Skin epidermis (tissue), 12 donors: ENCODE measurements at regions not wholly inside any gene's neighbourhood (a gene's known extent, or its start where the extent isn't known, plus 50 kb on each side); places are given as distances from the start of the nearest gene placed in this dataset.
A peak's percentile ranks its signal among the peaks of the same experiment; 100 is the strongest.

ENCODE experiments used
- H3K27ac ChIP-seq, 21 experiments: fragments of 200-600 bp; sonication (generic) in 11 of 21; one replicate each; pipeline ENCODE4 v1.5.0; 2020; ENCODE audit warnings: mild to moderate bottlenecking in 3 of 21, inconsistent platforms in 2 of 21, moderate library complexity in 2 of 21
- H3K4me3 ChIP-seq, 7 experiments: fragments of 200-600 bp; sonication (generic) in 2 of 7; one replicate each; pipeline ENCODE4 v1.5.0; 2020; ENCODE audit warnings: inconsistent platforms in 2 of 7, mild to moderate bottlenecking in 2 of 7, moderate library complexity in 1 of 7

DNA sequence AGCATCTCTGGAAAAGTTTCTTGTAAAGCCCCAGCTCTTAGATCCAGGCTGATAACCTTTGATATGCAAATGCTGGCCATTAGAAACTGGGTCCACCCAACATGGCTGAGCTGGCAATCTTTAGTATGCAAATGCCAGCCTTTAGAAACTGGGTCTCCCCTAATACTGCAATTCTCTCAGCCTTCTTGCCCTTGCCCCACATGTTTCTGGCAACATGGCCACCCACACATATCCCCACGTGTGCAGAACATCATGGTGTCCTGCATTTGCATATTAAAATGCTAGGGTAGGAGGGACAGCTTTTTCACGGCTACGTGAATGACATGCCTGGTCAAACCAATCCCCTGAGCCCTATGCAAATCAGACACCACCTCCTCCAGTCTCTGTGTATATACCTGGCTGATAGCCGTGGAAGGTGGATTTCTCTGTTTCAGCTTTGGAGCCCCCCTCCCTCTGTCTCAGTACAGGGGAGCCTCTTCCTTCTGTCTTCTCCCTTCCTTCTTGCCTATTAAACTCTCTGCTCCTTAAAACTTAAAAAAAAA, 344.0 kb upstream of the NWD2 start:
- H3K4me3 ChIP-seq: no peak overlapping the region
- no peak overlapping the region for H3K27ac ChIP-seq

DNA sequence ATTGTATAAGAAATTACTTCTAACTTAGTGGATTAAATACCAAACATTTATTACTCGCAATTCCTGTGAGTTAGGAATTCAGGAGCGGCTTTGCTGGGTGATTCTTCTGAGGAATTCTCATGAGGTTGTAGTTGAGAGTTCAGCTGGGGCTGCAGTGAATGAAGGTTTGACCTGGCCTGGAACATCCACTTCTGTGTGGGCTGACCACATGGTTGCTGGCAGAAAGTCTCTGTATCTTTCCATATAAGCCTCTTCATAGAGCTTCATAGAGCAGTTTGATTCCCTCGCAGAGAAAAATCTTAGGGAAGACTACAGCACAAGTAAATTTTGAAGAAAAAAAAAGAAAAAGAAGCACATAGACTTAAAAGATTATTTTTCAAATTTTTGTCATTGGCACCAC, 339.7 kb upstream of the NWD2 start:
- Histone ChIP-seq H3K4me3 (no peak overlapping the region), H3K27ac (no peak overlapping the region)

DNA sequence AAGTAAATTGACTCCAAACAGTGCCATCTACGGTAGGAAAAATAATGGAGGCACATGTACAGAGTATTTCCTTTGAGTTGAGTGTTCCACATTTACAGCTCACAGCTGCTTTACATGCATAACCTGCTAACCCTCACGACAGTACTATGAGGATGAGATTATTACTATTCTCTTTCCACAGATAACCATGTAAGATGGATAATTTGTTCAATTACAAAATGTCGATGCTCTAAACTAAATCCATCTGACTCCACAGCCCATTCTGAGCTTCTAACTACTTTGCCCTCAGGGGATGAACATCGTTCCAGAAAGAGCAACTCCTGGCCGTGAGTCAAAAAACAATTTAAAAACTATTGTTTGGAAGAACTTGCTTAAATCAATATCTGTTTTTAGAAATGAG, 330.4 kb upstream of the NWD2 start:
- no peak overlapping the region for H3K4me3 ChIP-seq
- no peak overlapping the region for H3K27ac ChIP-seq

DNA sequence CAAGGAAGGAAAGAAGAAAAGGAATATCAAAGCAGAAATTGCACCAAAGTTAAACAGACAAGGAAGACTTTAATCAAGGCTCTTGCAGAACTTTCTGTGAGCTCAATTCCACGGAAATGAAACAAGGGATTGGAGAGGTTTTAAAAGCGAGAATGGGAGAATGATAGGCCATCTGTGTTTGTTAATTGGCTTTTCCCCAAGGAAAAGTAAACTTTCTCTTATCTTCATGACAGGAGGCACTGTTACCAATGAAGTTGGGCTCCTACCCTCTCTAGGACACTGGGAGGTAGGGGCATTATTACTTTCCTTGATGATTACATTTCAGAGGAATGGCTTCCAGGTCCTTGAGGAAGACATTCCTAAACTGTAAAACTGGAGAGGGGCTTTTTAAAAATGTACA, 328.8 kb upstream of the NWD2 start:
- no peak overlapping the region for H3K4me3 ChIP-seq

DNA sequence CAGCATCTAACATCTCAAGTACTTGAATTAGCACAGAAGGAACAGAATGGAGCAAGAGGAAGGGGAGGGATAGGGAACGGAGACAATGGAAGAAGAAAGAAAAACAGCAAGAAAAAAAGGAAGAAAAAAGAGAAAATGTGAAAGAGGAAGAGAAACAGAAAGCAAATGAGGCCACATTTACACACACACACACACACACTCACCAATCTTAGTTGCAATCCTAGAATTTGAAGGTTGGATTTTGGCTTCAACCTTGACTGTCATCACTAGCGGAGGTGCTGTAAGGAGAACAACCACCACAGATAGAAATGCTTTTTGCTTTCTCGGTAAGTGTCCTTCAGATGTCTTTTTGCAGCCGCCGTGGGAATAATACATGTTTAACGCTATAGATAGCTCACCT, 327.1 kb upstream of the NWD2 start:
- Histone ChIP-seq H3K4me3 (no peak overlapping the region), H3K27ac (no peak overlapping the region)

More for the DNA sequence above, 328.8 kb upstream of the NWD2 start:
- no peak overlapping the region for H3K27ac ChIP-seq

DNA sequence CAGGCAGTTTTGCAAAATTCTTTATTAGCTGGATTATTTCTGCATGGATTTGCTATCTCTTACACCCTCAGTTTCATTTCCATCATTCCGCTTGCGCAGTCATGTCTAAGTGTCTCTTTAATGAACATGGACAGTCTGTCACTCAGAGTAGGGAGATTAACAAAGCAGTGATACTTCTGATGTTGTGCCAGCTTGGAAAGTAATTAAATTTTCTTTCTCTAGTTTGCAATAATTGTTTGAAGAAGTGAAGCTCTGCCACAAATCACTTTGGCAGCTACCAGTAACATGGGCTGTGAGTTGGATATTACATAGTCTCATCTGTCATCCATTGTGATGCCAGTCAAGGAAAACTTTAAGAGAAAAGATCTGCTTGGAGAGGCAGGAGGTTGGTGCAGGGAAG, 324.8 kb upstream of the NWD2 start:
- no peak overlapping the region for H3K27ac ChIP-seq
- no peak overlapping the region for H3K4me3 ChIP-seq

DNA sequence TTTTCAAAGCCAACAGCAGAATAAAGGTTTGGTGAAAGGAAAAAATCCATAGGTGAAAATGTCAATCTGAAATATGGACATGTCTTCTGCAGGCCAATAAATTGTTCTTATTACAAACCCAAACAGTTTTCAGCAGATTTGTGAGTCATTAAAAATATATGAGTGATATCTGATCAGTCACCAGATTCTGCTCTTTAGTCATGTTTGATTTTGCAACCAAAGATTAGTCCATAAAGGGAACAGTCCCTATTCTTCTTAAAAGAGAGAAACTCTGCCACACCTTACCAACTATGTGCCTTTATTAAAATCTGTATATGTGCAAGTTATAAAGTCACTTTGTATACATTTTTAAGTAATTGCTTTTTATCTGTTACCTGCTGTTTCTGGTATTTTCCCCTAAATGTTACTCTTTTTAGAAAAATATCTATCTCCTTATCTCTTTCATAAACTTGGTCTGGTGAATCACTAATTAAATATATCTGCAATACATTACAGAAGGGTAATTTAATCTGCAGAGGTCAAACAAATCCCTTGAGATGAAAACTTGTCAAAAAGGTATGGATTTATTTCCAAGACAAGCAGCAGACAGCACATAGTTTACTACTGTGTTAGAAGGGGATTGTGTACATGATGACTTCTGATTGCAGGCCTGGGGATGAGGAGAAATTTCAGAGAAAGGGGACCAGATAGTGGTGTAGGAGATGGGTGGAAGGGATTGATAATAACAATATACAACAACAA, 322.9 kb upstream of the NWD2 start:
- H3K27ac ChIP-seq: no peak overlapping the region
- no peak overlapping the region for H3K4me3 ChIP-seq

DNA sequence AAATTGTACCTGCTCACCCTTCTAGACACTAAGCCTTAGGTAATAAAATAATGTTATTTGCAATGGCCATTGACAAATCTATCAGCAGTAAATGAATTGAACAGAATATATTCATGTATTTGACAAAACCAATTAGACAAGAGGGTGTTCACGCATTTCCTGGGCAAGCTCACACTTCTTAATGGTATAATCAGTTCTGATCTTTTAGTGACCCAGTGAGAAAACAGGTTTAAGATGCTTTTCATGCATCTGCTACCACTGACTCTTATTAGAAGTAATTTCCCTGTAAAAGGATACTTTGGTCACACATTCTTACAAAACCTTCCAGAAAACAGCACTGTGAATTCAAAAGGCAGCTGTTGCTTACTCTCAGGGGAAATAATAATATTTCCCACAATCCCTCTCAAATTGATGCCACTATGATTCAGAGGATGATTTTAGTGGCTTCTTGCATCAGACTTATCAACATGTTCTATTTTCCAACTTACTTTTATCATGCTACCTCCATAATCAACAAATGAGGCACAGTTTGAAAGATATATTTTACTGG, 313.9 kb upstream of the NWD2 start:
- no peak overlapping the region for H3K27ac ChIP-seq
- H3K4me3 ChIP-seq: no peak overlapping the region

DNA sequence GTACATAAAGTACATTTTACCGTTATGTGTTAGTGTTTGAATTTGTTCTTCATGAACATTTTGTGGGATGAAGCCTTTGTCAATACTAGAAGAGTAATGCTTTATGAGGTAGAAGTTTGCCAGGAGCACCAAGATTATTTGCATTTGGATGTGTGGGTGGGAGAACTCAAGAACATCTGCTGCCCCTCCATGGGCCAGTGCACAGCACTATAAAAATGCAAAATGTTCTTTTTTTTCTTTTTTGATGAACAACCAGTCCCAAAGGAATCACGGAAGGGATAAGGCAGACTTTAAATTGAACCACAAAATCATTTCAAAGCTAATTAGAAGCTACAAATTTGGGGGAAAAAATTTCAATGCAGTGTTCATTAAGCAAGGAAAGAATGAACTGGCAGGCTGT, 300.3 kb upstream of the NWD2 start:
- Histone ChIP-seq H3K27ac (no peak overlapping the region), H3K4me3 (no peak overlapping the region)

DNA sequence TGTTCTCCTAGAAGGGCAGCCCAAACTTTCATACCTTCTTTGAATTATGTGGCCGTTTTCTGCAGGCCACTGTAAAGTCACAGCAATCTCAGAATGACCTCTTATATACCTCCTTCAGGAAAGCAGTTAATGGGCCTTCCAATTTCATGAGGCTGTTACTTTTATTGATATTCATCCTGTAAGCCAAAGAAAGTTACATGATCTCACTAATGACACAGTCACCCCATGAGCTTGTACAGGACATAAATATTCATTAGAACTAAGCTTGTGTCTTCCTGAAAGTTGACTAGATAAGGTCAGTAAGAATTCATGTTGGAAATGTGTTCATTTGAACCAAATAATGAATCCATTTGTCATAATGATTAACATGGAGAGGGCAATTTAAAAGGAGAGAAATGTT, 283.1 kb upstream of the NWD2 start:
- no peak overlapping the region for H3K4me3 ChIP-seq
- no peak overlapping the region for H3K27ac ChIP-seq

DNA sequence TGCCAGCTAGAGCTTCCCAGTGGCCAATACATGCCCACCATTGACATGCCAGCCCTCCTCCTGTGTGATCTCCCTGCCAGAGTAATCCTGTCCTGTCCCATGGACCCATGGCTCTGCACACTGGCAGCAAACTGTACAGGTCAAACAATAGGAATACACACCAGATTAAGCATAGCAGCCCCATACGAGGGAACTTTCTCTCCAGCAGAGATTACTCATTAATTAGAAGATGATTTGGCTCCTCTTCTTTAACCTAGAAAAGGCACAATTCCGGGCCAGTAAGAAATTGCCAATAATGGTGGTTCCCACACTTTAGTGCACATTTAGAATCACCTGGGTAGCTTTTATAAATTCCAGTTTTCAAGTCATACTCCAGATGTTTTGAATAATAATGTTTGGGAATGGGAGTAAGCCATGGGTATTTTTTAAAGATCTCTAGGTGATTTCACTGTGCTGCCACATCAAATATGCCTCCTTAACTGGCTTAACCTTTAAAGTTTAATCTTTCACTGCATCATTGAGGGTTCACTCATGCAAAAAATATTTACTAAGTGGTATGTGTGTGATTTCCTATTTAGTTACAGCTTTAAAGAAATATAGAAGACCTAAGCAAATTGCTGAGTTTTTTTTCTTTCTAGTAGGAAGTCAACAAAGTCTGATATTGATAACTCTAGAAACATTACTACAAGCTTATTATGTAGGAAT, 277.6 kb upstream of the NWD2 start:
- Histone ChIP-seq H3K4me3 (no peak overlapping the region), H3K27ac (no peak overlapping the region)

DNA sequence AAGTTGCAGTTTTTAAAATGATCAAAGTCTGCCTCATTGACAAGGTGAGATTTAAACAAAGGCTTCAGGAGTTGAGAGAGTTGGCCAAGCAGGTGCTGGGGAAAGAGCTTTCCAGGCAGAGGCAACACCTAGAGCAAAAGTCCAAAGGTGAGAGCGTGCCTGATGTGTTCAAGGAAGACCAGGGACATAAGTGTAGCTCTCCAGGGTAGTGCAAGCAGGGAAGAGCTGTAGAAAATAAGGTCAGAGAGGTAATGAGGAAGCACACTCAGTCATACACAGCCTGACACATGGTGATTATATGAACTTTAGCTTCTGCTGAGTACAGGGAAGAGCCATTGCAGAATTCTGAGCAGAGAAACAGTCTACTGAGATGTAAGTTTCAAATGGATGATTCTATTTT, 265.0 kb upstream of the NWD2 start:
- Histone ChIP-seq H3K4me3 (no peak overlapping the region), H3K27ac (no peak overlapping the region)

DNA sequence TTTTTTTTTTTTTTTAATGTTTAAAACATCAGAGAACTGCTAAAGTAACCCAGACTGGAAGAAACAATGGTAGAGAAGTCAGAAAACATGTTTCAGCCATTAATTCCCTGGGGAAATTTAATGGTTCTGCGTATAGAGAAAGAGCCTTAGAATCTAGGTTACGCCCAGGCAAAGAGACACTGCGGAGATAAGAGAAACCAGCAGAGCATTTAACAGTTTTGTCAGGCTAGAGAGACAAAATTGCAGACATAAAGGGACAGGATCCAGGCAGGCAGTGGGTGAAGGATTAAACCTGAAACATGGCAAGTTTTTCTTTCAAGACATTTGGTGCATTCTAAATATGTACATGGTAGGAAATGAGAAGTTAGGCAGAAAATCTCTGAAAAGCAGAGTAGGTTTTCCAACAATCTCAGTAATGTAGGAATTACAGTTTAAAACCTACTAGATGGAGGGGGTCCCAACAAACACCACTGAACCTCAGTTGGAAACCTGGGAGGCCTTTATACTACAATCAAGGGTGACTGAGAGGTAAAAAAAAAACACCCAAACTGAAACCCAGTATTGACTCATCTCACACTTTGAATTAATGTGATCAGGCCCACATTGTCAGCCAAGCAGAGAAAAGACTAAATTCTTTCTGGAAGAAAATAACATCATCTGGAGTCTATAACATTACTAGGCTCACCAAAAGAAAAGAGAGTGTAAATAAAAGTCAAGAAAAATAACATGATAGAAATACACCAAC, 254.2 kb upstream of the NWD2 start:
- H3K4me3 ChIP-seq: no peak overlapping the region

DNA sequence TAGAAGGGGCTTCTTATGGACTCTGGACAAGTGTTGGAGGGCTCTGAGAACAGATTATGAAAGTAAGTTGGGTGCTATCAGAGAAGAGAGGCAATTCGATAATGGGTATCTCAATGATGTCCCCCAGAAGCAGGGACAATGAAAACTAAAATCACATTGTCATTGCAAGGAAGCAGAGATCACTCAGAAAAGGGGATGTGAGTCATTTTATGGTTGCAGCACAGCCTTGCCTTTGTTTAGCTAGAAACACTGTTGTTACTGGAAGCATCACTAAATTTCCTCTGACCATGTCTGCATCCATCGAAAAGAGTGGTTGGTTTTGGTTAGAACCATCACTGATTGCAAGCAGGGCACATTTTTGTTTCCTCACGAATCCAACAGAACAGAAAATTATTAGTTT, 246.8 kb upstream of the NWD2 start:
- no peak overlapping the region for H3K4me3 ChIP-seq

More for the DNA sequence above, 254.2 kb upstream of the NWD2 start:
- no peak overlapping the region for H3K27ac ChIP-seq

DNA sequence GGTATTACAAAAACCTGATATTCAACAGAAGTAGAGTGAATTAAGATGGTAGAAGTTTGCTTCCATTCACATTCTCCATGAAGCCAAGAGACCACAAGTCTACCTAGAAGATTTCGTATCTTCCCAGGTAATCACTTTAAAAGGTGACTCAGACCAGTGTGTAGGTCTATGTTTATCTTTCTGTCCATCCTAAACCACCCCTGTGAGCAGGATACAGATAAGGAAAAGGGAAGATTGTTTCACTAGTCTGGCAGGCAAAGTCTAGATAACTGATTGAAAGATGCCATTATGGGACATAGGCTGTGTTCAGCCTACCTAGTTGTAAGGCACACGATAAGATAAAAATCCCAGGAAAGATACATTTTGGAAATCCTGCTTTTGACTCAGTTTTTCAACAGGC, 244.3 kb upstream of the NWD2 start:
- no peak overlapping the region for H3K4me3 ChIP-seq
- H3K27ac ChIP-seq: no peak overlapping the region

More for the DNA sequence above, 246.8 kb upstream of the NWD2 start:
- no peak overlapping the region for H3K27ac ChIP-seq

DNA sequence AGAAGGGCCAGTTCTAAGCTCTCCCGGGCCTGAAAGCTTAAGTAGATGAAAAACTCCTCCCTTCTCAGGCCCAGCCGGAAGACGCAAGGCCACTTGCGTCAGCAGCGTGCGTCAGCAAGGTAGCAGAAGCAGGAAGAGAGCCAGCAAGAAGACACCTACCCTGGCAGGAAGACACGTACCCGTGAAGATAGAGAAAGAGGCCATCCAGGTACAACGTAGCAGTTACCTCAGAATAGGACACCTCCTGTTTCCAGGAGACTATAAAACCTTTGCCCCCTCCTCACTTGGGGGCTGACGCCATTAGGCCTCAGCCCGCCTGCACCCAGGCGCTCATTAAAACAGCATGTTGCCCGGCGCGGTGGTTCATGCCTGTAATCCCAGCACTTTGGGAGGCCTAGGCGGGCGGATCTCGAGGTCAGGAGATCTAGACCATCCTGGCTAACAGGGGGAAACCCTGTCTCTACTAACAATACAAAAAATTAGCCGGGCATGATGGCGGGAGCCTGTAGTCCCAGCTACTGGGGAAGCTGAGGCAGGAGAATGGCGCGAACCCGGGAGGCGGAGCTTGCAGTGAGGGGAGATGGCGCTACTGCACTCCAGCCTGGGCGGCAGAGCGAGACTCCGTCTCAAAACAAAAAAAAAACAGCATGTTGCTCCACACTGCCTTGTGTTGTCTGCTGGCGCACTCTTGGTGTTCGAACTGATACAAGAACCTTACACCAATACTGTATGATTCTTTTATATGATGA, 242.7 kb upstream of the NWD2 start:
- no peak overlapping the region for H3K4me3 ChIP-seq

DNA sequence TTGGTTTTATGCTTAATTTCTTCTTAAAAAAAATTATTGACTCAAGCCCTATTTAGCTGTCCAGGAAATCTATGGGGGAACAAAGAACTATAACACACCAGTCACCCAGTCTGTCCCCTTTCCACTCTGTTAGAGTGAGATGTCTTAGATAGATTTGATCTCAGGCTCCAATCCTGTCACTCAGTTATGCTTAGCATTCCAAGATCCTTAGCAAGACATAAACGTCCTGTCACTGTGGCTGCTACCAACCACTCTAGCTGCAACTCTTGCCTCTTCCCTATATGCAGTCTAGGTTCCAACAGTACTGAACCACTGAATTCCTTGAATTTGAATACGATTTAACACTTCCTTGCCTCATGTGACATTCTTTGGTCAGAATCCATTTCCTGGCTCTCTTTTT, 241.9 kb upstream of the NWD2 start:
- H3K27ac ChIP-seq: no peak overlapping the region

More for the DNA sequence above, 242.7 kb upstream of the NWD2 start:
- no peak overlapping the region for H3K27ac ChIP-seq

DNA sequence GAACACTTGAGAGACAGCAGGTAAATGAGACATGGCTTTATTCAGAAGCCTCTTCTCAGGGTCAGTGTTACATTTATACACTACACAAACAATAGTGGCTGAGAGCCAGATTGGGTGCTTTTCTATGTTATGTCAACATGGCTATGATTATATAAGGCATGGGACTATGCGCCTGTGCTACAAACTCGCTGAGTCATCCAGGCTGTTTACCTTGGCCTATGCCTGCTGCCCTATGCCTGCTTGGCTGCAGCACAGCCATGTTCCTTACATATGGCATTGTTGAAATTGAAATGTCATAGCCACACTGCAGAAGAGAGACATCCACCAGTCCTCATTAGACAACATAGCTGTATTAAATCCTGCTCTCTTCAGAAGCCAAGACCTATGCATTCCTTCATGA, 236.3 kb upstream of the NWD2 start:
- Histone ChIP-seq H3K4me3 (no peak overlapping the region), H3K27ac (peak overlapping the region in 2 of 21 experiments; percentile 3 to 26)

More for the DNA sequence above, 241.9 kb upstream of the NWD2 start:
- H3K4me3 ChIP-seq: no peak overlapping the region

DNA sequence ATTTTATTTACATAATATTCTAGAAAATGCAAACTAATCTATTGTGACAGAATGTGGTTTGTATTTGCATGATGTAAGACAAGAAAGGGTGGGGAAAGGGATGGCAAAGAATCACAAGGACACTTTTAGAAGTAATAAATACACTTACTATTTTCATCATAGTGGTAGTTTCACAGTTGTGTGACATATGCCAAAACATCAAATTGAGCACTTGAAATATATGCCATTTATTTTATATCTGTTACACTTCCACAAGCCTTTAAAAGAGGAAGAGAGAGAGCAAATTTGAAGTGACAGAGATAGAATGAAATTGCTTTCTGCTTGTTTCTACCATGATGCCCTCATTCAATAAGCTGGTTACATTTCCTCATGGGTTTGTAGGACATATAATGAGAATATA, 230.0 kb upstream of the NWD2 start:
- H3K4me3 ChIP-seq: no peak overlapping the region
- H3K27ac ChIP-seq: no peak overlapping the region

DNA sequence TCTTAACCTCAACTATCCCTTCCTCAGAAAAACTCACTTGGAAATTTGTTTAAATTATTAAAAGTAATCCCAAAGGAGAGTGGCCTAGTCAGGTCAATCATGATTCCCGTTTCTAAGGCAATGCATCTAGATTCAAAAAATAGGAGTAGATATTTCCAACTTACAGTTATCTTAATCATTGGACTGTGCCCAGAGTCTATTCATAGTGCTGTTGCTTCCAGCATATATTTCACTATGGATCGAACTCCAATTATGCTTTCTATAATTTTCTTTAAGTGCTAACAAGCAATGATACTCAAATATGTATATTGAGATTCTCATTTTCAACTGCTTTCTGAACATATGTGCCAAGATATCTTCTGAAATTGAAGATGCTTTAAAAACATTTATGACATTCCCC, 229.2 kb upstream of the NWD2 start:
- Histone ChIP-seq H3K4me3 (no peak overlapping the region), H3K27ac (no peak overlapping the region)
